BJ (cell line): ENCODE measurements at regions not wholly inside any gene's neighbourhood (a gene's known extent, or its start where the extent isn't known, plus 50 kb on each side); places are given as distances from the start of the nearest gene placed in this dataset.

Experiments used
- CTCF ChIA-PET: fragments of 350-600 bp; formaldehyde crosslinking; extraction: SDS; loops from one replicate; lab custom pipeline; 2021; ENCODE audit warnings: antibody characterized with exemption, inconsistent platforms; lab: Yijun Ruan, JAX
- POLR2A ChIA-PET: fragments of 300-600 bp; sonication (Branson Sonifier 250); formaldehyde crosslinking; extraction: SDS; loops from one replicate; lab custom pipeline; 2021; ENCODE audit warnings: antibody characterized with exemption; lab: Charles Lee
- DNase-seq: peaks from one replicate; pipeline ENCODE4 v3.0.0-alpha.2; 2011; ENCODE audit warnings: low read depth
- H3K27me3 ChIP-seq: 2 replicates; pipeline ENCODE4 v1.6.0; 2011; ENCODE audit warnings: low read length; ENCODE audit not compliant: control insufficient read depth, insufficient read depth
- H3K36me3 ChIP-seq: 2 replicates; pipeline ENCODE4 v1.5.1; 2011; ENCODE audit warnings: low read length; ENCODE audit not compliant: control insufficient read depth, insufficient read depth
- H3K4me3 ChIP-seq: 2 replicates; pipeline ENCODE4 v1.5.1; 2011; ENCODE audit warnings: low read depth, mild to moderate bottlenecking, control low read depth, low read length
- TF ChIP-seq, protein P1 (sequence below): IDR thresholded peaks from 2 replicates; pipeline ENCODE4 v1.5.1; 2011; ENCODE audit warnings: low read depth, mild to moderate bottlenecking, control low read depth, inconsistent platforms, low read length, moderate library complexity; ENCODE audit not compliant: insufficient read depth

GRCh38 chr5:86797677-86798076, 179.9 kb downstream of the COX7C start:
- ChIA-PET CTCF (no interaction called here), POLR2A (no interaction called here)
- DNase-seq: no peak
- Histone ChIP-seq H3K36me3 (no peaks in the 10 kb centered on the region), H3K27me3 (no peaks in the 10 kb centered on the region), H3K4me3 (no peak overlapping the region)
- TF ChIP-seq, protein P1, sequence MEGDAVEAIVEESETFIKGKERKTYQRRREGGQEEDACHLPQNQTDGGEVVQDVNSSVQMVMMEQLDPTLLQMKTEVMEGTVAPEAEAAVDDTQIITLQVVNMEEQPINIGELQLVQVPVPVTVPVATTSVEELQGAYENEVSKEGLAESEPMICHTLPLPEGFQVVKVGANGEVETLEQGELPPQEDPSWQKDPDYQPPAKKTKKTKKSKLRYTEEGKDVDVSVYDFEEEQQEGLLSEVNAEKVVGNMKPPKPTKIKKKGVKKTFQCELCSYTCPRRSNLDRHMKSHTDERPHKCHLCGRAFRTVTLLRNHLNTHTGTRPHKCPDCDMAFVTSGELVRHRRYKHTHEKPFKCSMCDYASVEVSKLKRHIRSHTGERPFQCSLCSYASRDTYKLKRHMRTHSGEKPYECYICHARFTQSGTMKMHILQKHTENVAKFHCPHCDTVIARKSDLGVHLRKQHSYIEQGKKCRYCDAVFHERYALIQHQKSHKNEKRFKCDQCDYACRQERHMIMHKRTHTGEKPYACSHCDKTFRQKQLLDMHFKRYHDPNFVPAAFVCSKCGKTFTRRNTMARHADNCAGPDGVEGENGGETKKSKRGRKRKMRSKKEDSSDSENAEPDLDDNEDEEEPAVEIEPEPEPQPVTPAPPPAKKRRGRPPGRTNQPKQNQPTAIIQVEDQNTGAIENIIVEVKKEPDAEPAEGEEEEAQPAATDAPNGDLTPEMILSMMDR: no peak

DNA sequence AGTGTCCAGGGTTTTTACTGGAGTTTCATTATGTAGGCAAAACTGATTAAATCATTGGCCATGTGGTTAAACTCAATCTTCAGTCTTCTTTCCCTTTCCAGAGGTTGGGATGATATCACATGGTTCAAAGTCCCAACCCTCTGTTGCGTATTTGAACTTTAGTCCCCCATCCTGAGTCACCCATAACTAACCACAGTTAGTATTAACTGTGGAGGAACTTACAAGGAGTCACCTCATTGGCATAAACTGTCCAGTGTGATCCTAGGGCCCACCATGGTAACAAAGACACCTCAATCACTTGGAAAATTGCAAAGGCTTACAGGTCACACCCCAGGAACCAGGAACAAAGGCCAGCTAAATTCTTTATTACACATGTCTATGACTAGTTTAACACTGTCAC, 188.5 kb downstream of the COX7C start:
- CTCF ChIA-PET: no interaction called here
- no peaks in the 10 kb centered on the region for H3K36me3 ChIP-seq
- TF ChIP-seq, protein P1: no peak
- no peak overlapping the region for H3K4me3 ChIP-seq
- no peak for DNase-seq
- no peaks in the 10 kb centered on the region for H3K27me3 ChIP-seq
- POLR2A ChIA-PET: no interaction called here

GRCh38 chr5:86807046-86808031, 189.6 kb downstream of the COX7C start:
- H3K27me3 ChIP-seq: no peaks in the 10 kb centered on the region
- DNase-seq: no peak
- H3K36me3 ChIP-seq: no peaks in the 10 kb centered on the region
- ChIA-PET POLR2A (no interaction called here), CTCF (no interaction called here)
- H3K4me3 ChIP-seq: no peak overlapping the region
- TF ChIP-seq, protein P1: no peak

DNA sequence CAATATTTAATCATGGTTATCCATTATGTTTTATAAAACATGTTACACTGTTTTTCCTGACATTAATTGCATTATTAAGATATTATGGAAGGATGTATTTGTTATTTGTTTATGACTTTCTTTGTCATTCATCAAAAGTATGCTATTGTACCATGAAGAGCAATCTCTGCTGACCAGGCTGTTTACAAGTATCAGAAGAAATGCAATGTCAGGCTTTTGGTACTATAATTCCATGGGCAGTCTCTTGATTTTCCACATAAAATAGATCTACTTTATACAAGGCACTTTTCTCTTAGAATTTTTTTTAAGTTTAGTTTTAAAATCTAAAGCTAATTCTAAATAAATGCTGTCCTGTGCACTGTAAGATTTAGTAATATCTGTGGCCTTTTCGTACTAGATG, 196.6 kb downstream of the COX7C start:
- Histone ChIP-seq H3K27me3 (no peaks in the 10 kb centered on the region), H3K4me3 (no peak overlapping the region), H3K36me3 (no peaks in the 10 kb centered on the region)
- no peak for DNase-seq
- CTCF ChIA-PET: interaction anchor here (0.5 kb wide), 1 partner anchor 197 kb away, joined by 6 read pairs; no protein-coding TSS in a partner anchor
- TF ChIP-seq, protein P1: no peak
- POLR2A ChIA-PET: no interaction called here

DNA sequence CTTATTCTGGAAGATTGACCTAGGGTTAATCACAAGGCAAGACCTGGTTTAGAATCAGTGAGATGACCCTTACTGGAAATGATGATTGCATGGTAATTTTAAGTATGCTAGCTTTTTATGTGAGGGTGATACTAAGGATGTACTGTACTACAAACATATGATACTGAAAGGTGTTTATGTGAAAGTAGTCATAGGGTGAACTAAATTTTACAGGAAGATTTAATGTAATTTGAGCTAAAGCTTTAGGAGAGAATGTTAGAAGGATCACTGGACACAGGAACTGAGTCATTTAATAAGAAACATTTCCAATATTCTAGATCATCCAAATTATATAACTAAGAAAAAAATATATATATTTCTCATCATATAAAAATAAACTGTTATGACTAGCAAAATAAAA, 197.2 kb downstream of the COX7C start:
- no peak overlapping the region for H3K4me3 ChIP-seq
- CTCF ChIA-PET: no interaction called here
- H3K36me3 ChIP-seq: no peaks in the 10 kb centered on the region
- TF ChIP-seq, protein P1: no peak
- H3K27me3 ChIP-seq: no peaks in the 10 kb centered on the region
- no peak for DNase-seq
- POLR2A ChIA-PET: no interaction called here
